Astrocyte (in vitro differentiated cells and primary cell): ENCODE measurements at regions not wholly inside any gene's neighbourhood (a gene's known extent, or its start where the extent isn't known, plus 50 kb on each side); places are given as distances from the start of the nearest gene placed in this dataset.
A peak's percentile ranks its signal among the peaks of the same experiment; 100 is the strongest.

Experiments used
- DNase-seq: peaks from one replicate; pipeline ENCODE4 v3.0.0-alpha.2; 2010; ENCODE audit warnings: low read depth
- FAIRE-seq: peaks from 2 replicates; lab custom pipeline; 2011; peaks lifted over from hg19 to GRCh38; lab: Jason Lieb, UNC
- H2AFZ ChIP-seq: 2 replicates; pipeline ENCODE4 v1.6.0; 2012; ENCODE audit warnings: low read depth, low read length, inconsistent platforms
- H3K27ac ChIP-seq: 2 replicates; pipeline ENCODE4 v1.5.1; 2011; ENCODE audit warnings: low read depth, low read length, inconsistent platforms
- H3K27me3 ChIP-seq: 2 replicates; pipeline ENCODE4 v1.6.0; 2011; ENCODE audit warnings: low read length, inconsistent platforms; ENCODE audit not compliant: insufficient read depth
- H3K36me3 ChIP-seq: 2 replicates; pipeline ENCODE4 v1.5.1; 2011; ENCODE audit warnings: low read length, inconsistent platforms; ENCODE audit not compliant: insufficient read depth
- H3K4me1 ChIP-seq: 2 replicates; pipeline ENCODE4 v1.5.1; 2011; ENCODE audit warnings: low read length, inconsistent platforms; ENCODE audit not compliant: insufficient read depth
- H3K4me2 ChIP-seq: 2 replicates; pipeline ENCODE4 v1.6.0; 2012; ENCODE audit warnings: low read length, inconsistent platforms
- H3K4me3 ChIP-seq: 2 replicates; pipeline ENCODE4 v1.5.1; 2011; ENCODE audit warnings: low read depth, mild to moderate bottlenecking, low read length, inconsistent platforms; ENCODE audit not compliant: insufficient read depth
- H3K79me2 ChIP-seq: 2 replicates; pipeline ENCODE4 v1.6.0; 2012; ENCODE audit warnings: mild to moderate bottlenecking, low read length, inconsistent platforms; ENCODE audit not compliant: insufficient read depth
- H3K9ac ChIP-seq: 2 replicates; pipeline ENCODE4 v1.6.0; 2012; ENCODE audit warnings: mild to moderate bottlenecking, low read length, inconsistent platforms
- H3K9me3 ChIP-seq: 2 replicates; pipeline ENCODE4 v1.5.1; 2012; ENCODE audit warnings: low read depth, mild to moderate bottlenecking, low read length, inconsistent platforms; ENCODE audit not compliant: insufficient read depth
- H4K20me1 ChIP-seq: 2 replicates; pipeline ENCODE4 v1.6.0; 2012; ENCODE audit warnings: low read length, inconsistent platforms; ENCODE audit not compliant: insufficient read depth
- H3K27ac Mint-ChIP-seq: one replicate; pipeline ENCODE4 v1.8.0; 2021; ENCODE audit warnings: mild to moderate bottlenecking, mixed read lengths; ENCODE audit not compliant: unreplicated experiment
- H3K27me3 Mint-ChIP-seq: one replicate; pipeline ENCODE4 v1.8.0; 2021; ENCODE audit warnings: low read depth, mixed read lengths; ENCODE audit not compliant: unreplicated experiment
- H3K36me3 Mint-ChIP-seq: one replicate; pipeline ENCODE4 v1.8.0; 2021; ENCODE audit warnings: low read depth, mixed read lengths; ENCODE audit not compliant: unreplicated experiment
- H3K4me1 Mint-ChIP-seq: one replicate; pipeline ENCODE4 v1.8.0; 2021; ENCODE audit warnings: low read depth, mixed read lengths; ENCODE audit not compliant: unreplicated experiment
- H3K4me3 Mint-ChIP-seq: one replicate; pipeline ENCODE4 v1.8.0; 2021; ENCODE audit warnings: mild to moderate bottlenecking, moderate library complexity, mixed read lengths; ENCODE audit not compliant: unreplicated experiment
- H3K9me3 Mint-ChIP-seq: one replicate; pipeline ENCODE4 v1.8.0; 2021; ENCODE audit warnings: mild to moderate bottlenecking, mixed read lengths; ENCODE audit not compliant: unreplicated experiment
- CTCF ChIP-seq: IDR thresholded peaks from 2 replicates; pipeline ENCODE4 v1.5.1; 2011; ENCODE audit warnings: low read depth, mild to moderate bottlenecking, inconsistent platforms, low read length, moderate library complexity; ENCODE audit not compliant: insufficient read depth
- EZH2 ChIP-seq: IDR thresholded peaks from 2 replicates; pipeline ENCODE4 v1.6.1; 2012; ENCODE audit warnings: mild to moderate bottlenecking, low read length, inconsistent platforms; ENCODE audit not compliant: insufficient read depth

- no peaks in the 10 kb centered on the region for H4K20me1 ChIP-seq
- no peaks in the 10 kb centered on the region for H3K9me3 Mint-ChIP-seq
- no peak overlapping the region for H2AFZ ChIP-seq
- no peak overlapping the region for H3K4me3 Mint-ChIP-seq
- peaks cover 11% of the 10 kb centered on the region for H3K4me1 ChIP-seq
- peaks cover 12% of the 10 kb centered on the region for H3K4me1 Mint-ChIP-seq
- no peaks in the 10 kb centered on the region for H3K36me3 Mint-ChIP-seq
- DNase-seq (no peak), FAIRE-seq (no peak)
- no peak overlapping the region for H3K27ac Mint-ChIP-seq
- no peaks in the 10 kb centered on the region for H3K79me2 ChIP-seq
- H3K27me3 Mint-ChIP-seq: no peaks in the 10 kb centered on the region
- no peak overlapping the region for H3K4me3 ChIP-seq
- H3K9ac ChIP-seq: no peak overlapping the region
- TF ChIP-seq EZH2: no peak
- no peak for TF ChIP-seq CTCF
- H3K27me3 ChIP-seq: no peaks in the 10 kb centered on the region
- no peak overlapping the region for H3K4me2 ChIP-seq
- H3K27ac ChIP-seq: no peak overlapping the region
- no peaks in the 10 kb centered on the region for H3K9me3 ChIP-seq
- no peaks in the 10 kb centered on the region for H3K36me3 ChIP-seq
Observed at GRCh38 chr5:167290478-167290877, 1001.0 kb upstream of the WWC1 start.

GRCh38 chr5:167294882-167295680 lies 996.4 kb upstream of the WWC1 start:
- Histone ChIP-seq H4K20me1 (no peaks in the 10 kb centered on the region), H3K27ac (peak overlapping the region; percentile 65), H3K36me3 (no peaks in the 10 kb centered on the region), H3K4me1 (peaks cover 24% of the 10 kb centered on the region), H3K9me3 (no peaks in the 10 kb centered on the region), H3K4me3 (peak overlapping the region; percentile 34), H2AFZ (no peak overlapping the region), H3K9ac (peak overlapping the region; percentile 35), H3K27me3 (no peaks in the 10 kb centered on the region), H3K4me2 (peak overlapping the region; percentile 83), H3K79me2 (no peaks in the 10 kb centered on the region)
- DNase-seq (peak; percentile 92), FAIRE-seq (peak; percentile 88)
- peak overlapping the region; percentile 25 for H3K4me3 Mint-ChIP-seq
- H3K36me3 Mint-ChIP-seq: no peaks in the 10 kb centered on the region
- peaks cover 2% of the 10 kb centered on the region for H3K27me3 Mint-ChIP-seq
- H3K9me3 Mint-ChIP-seq: no peaks in the 10 kb centered on the region
- peak overlapping the region; percentile 93 for H3K27ac Mint-ChIP-seq
- TF ChIP-seq CTCF (no peak), EZH2 (no peak)
- H3K4me1 Mint-ChIP-seq: peaks cover 25% of the 10 kb centered on the region

- Mint-ChIP-seq H3K36me3 (no peaks in the 10 kb centered on the region), H3K4me3 (no peak overlapping the region), H3K4me1 (peaks cover 25% of the 10 kb centered on the region), H3K27me3 (peaks cover 2% of the 10 kb centered on the region), H3K27ac (peak overlapping the region; percentile 93), H3K9me3 (no peaks in the 10 kb centered on the region)
- Histone ChIP-seq H3K9ac (no peak overlapping the region), H4K20me1 (no peaks in the 10 kb centered on the region), H3K4me3 (peak overlapping the region; percentile 34), H3K9me3 (no peaks in the 10 kb centered on the region), H3K4me2 (peak overlapping the region; percentile 83), H2AFZ (no peak overlapping the region), H3K79me2 (no peaks in the 10 kb centered on the region), H3K27ac (no peak overlapping the region), H3K36me3 (no peaks in the 10 kb centered on the region), H3K4me1 (peaks cover 24% of the 10 kb centered on the region), H3K27me3 (no peaks in the 10 kb centered on the region)
- no peak for TF ChIP-seq EZH2
- no peak for TF ChIP-seq CTCF
- no peak for FAIRE-seq
- DNase-seq: peak; percentile 35
Observed at GRCh38 chr5:167295681-167296005, 995.8 kb upstream of the WWC1 start.
